ENCODE measurements at regions not wholly inside any gene's neighbourhood (a gene's known extent, or its start where the extent isn't known, plus 50 kb on each side); places are given as distances from the start of the nearest gene placed in this dataset.

GRCh38 chr2:71813315-71813714 lies 334.3 kb downstream of the CYP26B1 start:
- Histone ChIP-seq H4K20me1 (ENCODE audit: low read depth) (no peaks in the 10 kb centered on the region), H3K4me1 (no peaks in the 10 kb centered on the region), H3K79me2 (ENCODE audit: low read depth) (no peaks in the 10 kb centered on the region), H3K27me3 (no peaks in the 10 kb centered on the region), H3K4me3 (no peak overlapping the region), H3K9me3 (ENCODE audit: low read depth) (no peaks in the 10 kb centered on the region), H2AFZ (replicated peaks) (no peak overlapping the region), H3K27ac (no peak overlapping the region), H3K4me2 (no peak overlapping the region), H3F3A (ENCODE audit: low read depth) (no peaks in the 10 kb centered on the region), H3K36me3 (no peaks in the 10 kb centered on the region), H3K9ac (no peak overlapping the region)
- H3K9me3 Mint-ChIP-seq: peaks cover 2% of the 10 kb centered on the region
- H3K27me3 Mint-ChIP-seq (ENCODE audit: insufficient read depth, low read depth): peaks cover 4% of the 10 kb centered on the region
- TF ChIP-seq EZH2 (IDR thresholded peaks at IDR 0.05): no peak
- TF ChIP-seq EZH2phosphoT487 (IDR thresholded peaks at IDR 0.05): no peak
- TF ChIP-seq, protein P1, sequence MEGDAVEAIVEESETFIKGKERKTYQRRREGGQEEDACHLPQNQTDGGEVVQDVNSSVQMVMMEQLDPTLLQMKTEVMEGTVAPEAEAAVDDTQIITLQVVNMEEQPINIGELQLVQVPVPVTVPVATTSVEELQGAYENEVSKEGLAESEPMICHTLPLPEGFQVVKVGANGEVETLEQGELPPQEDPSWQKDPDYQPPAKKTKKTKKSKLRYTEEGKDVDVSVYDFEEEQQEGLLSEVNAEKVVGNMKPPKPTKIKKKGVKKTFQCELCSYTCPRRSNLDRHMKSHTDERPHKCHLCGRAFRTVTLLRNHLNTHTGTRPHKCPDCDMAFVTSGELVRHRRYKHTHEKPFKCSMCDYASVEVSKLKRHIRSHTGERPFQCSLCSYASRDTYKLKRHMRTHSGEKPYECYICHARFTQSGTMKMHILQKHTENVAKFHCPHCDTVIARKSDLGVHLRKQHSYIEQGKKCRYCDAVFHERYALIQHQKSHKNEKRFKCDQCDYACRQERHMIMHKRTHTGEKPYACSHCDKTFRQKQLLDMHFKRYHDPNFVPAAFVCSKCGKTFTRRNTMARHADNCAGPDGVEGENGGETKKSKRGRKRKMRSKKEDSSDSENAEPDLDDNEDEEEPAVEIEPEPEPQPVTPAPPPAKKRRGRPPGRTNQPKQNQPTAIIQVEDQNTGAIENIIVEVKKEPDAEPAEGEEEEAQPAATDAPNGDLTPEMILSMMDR (IDR thresholded peaks at IDR 0.05): no peak
- DNase-seq (ENCODE audit: low spot score): no peak
- no peaks in the 10 kb centered on the region for H3K36me3 Mint-ChIP-seq
- no peaks in the 10 kb centered on the region for H3K4me1 Mint-ChIP-seq
- H3K4me3 Mint-ChIP-seq: no peak overlapping the region
- no peak overlapping the region for H3K27ac Mint-ChIP-seq

- DNase-seq (ENCODE audit: low spot score): no peak
- Histone ChIP-seq H3K9me3 (ENCODE audit: low read depth) (no peaks in the 10 kb centered on the region), H3K4me1 (no peaks in the 10 kb centered on the region), H3K4me2 (no peak overlapping the region), H3K27ac (no peak overlapping the region), H3K4me3 (no peak overlapping the region), H3K27me3 (no peaks in the 10 kb centered on the region), H3F3A (ENCODE audit: low read depth) (no peaks in the 10 kb centered on the region), H3K79me2 (ENCODE audit: low read depth) (no peaks in the 10 kb centered on the region), H3K9ac (no peak overlapping the region), H2AFZ (replicated peaks) (no peak overlapping the region), H4K20me1 (ENCODE audit: low read depth) (no peaks in the 10 kb centered on the region), H3K36me3 (no peaks in the 10 kb centered on the region)
- Mint-ChIP-seq H3K27me3 (ENCODE audit: insufficient read depth, low read depth) (peaks cover 7% of the 10 kb centered on the region), H3K4me3 (no peak overlapping the region), H3K27ac (no peak overlapping the region), H3K36me3 (no peaks in the 10 kb centered on the region), H3K9me3 (peaks cover 2% of the 10 kb centered on the region), H3K4me1 (no peaks in the 10 kb centered on the region)
- TF ChIP-seq, protein P1 (IDR thresholded peaks at IDR 0.05): no peak
- no peak for TF ChIP-seq EZH2phosphoT487 (IDR thresholded peaks at IDR 0.05)
- TF ChIP-seq EZH2 (IDR thresholded peaks at IDR 0.05): no peak
Observed at GRCh38 chr2:71812736-71813135, 334.9 kb downstream of the CYP26B1 start.

- no peaks in the 10 kb centered on the region for H3F3A ChIP-seq (ENCODE audit: low read depth)
- Mint-ChIP-seq H3K4me3 (no peak overlapping the region), H3K27ac (no peak overlapping the region), H3K4me1 (no peaks in the 10 kb centered on the region), H3K36me3 (no peaks in the 10 kb centered on the region), H3K9me3 (peaks cover 2% of the 10 kb centered on the region), H3K27me3 (ENCODE audit: insufficient read depth, low read depth) (peaks cover 6% of the 10 kb centered on the region)
- no peaks in the 10 kb centered on the region for H4K20me1 ChIP-seq (ENCODE audit: low read depth)
- H3K79me2 ChIP-seq (ENCODE audit: low read depth): no peaks in the 10 kb centered on the region
- no peak overlapping the region for H2AFZ ChIP-seq (replicated peaks)
- H3K4me2 ChIP-seq: no peak overlapping the region
- H3K4me1 ChIP-seq: no peaks in the 10 kb centered on the region
- TF ChIP-seq, protein P1 (IDR thresholded peaks at IDR 0.05): no peak
- TF ChIP-seq EZH2phosphoT487 (IDR thresholded peaks at IDR 0.05) (no peak), EZH2 (IDR thresholded peaks at IDR 0.05) (no peak)
- H3K27ac ChIP-seq: no peak overlapping the region
- no peaks in the 10 kb centered on the region for H3K27me3 ChIP-seq
- H3K36me3 ChIP-seq: no peaks in the 10 kb centered on the region
- DNase-seq (ENCODE audit: low spot score): no peak
- no peak overlapping the region for H3K9ac ChIP-seq
- no peak overlapping the region for H3K4me3 ChIP-seq
- H3K9me3 ChIP-seq (ENCODE audit: low read depth): no peaks in the 10 kb centered on the region
Observed at GRCh38 chr2:71811726-71812125, 335.9 kb downstream of the CYP26B1 start.

All from neural progenitor cell (in vitro differentiated cells).